Uterus (tissue), 2 donors: ENCODE measurements at regions not wholly inside any gene's neighbourhood (a gene's known extent, or its start where the extent isn't known, plus 50 kb on each side); places are given as distances from the start of the nearest gene placed in this dataset.

Experiments used
- POLR2A ChIP-seq, 2 donors: fragments of 450-650 bp; IDR thresholded peaks; one replicate each; pipeline ENCODE4 v1.6.1; 2016; ENCODE audit warnings: antibody characterized with exemption in 2 of 2, mild to moderate bottlenecking in 1 of 2, moderate library complexity in 1 of 2
- TF ChIP-seq, protein P1 (sequence below), 4 experiments: fragments of 200-600 bp in 2 of 4; fragments of 450-650 bp in 2 of 4; sonication (generic) in 2 of 4; IDR thresholded peaks; one replicate each; pipeline ENCODE4 v1.5.1; 2016 to 2019; ENCODE audit warnings: antibody characterized with exemption in 4 of 4, mild to moderate bottlenecking in 2 of 4, moderate library complexity in 1 of 4

DNA sequence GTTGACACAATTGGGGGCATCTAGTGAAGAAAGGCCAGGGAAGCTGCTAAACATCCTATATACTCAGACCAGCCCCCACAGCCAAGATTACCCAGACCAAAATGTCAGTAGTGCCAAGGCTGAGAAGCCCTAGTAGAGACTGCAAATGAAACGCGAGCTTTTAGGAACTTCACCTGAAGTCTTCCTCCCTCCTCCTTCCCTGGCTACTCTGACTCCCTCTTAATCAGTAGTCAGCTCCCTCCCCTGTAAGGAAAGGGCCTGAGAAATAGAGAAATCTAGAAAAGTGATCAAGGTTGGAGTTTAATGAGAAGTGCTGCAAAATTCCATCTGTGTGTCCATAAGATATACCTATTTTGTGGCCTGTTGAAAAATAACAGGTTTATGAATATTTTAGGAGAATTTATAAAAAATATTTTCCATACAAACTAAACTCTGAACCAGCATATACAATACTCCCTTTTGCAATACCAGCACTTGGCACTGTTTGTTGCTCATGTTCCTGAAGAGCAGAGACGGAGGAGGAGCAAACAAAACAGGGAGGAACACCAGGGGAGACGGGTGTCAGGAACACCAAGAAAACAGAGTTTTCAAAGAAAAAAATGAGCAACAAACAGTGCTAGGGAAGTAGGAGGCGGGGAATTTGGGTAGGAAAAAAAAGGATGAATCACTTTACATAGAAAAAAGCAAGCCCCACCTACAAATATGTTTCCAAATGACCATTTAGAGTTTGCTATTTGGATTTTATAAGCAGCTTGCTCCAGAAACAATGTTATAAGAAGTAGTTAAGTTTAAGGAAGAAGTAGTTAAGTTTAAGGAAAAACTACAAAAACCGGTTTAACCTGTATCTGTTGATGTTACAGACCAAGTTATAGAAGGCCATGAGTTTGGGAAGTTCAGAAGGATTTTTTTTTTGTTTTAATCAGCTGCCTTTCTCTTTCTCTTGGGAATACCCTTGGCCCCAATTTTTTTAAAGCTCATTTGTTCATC is 282.1 kb upstream of the GRIP1 start:
- TF ChIP-seq, protein P1, sequence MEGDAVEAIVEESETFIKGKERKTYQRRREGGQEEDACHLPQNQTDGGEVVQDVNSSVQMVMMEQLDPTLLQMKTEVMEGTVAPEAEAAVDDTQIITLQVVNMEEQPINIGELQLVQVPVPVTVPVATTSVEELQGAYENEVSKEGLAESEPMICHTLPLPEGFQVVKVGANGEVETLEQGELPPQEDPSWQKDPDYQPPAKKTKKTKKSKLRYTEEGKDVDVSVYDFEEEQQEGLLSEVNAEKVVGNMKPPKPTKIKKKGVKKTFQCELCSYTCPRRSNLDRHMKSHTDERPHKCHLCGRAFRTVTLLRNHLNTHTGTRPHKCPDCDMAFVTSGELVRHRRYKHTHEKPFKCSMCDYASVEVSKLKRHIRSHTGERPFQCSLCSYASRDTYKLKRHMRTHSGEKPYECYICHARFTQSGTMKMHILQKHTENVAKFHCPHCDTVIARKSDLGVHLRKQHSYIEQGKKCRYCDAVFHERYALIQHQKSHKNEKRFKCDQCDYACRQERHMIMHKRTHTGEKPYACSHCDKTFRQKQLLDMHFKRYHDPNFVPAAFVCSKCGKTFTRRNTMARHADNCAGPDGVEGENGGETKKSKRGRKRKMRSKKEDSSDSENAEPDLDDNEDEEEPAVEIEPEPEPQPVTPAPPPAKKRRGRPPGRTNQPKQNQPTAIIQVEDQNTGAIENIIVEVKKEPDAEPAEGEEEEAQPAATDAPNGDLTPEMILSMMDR (IDR thresholded peaks at IDR 0.05) = no peak
- no peak for TF ChIP-seq POLR2A (IDR thresholded peaks at IDR 0.05)
